ENCODE measurements at regions not wholly inside any gene's neighbourhood (a gene's known extent, or its start where the extent isn't known, plus 50 kb on each side); places are given as distances from the start of the nearest gene placed in this dataset.

DNA sequence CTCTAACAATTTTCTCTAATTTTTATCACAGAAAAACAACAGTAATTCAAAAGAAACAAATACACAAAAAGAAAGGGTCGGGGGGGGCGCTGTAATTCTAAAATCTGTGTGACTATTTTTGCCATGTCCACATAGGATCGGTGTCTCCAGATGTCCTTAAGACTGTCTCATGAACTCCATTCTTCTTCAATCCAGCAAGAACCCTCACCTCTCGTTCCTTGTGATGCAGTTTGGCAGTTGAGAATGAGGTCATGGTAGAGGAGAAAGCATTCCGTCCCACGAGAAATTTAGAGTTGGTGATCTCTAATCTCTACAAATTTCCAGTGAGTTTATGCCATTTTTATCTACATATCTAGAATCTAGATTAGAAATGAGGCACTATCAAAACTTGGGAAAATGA lies 394.7 kb downstream of the TFEC start:
- TF ChIP-seq, protein P1, sequence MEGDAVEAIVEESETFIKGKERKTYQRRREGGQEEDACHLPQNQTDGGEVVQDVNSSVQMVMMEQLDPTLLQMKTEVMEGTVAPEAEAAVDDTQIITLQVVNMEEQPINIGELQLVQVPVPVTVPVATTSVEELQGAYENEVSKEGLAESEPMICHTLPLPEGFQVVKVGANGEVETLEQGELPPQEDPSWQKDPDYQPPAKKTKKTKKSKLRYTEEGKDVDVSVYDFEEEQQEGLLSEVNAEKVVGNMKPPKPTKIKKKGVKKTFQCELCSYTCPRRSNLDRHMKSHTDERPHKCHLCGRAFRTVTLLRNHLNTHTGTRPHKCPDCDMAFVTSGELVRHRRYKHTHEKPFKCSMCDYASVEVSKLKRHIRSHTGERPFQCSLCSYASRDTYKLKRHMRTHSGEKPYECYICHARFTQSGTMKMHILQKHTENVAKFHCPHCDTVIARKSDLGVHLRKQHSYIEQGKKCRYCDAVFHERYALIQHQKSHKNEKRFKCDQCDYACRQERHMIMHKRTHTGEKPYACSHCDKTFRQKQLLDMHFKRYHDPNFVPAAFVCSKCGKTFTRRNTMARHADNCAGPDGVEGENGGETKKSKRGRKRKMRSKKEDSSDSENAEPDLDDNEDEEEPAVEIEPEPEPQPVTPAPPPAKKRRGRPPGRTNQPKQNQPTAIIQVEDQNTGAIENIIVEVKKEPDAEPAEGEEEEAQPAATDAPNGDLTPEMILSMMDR (IDR thresholded peaks at IDR 0.05; ENCODE audit: extremely low read depth in 1 of 2, insufficient read depth in 1 of 2, low read depth in 1 of 2, low read length in 2 of 2), result no peak
- TF ChIP-seq POLR2A (IDR thresholded peaks at IDR 0.05; ENCODE audit: low read depth, low read length), result no peak
- TF ChIP-seq EZH2 (IDR thresholded peaks at IDR 0.05; ENCODE audit: borderline replicate concordance, low read depth, low read length, severe bottlenecking), result no peak
- TF ChIP-seq JUN (IDR thresholded peaks at IDR 0.05; ENCODE audit: borderline replicate concordance, insufficient read depth, insufficient read length, low read depth), result no peak
- TF ChIP-seq MAX (IDR thresholded peaks at IDR 0.05; ENCODE audit: insufficient read depth, insufficient read length), result no peak
- TF ChIP-seq POLR2AphosphoS5 (IDR thresholded peaks at IDR 0.05; ENCODE audit: insufficient read depth, low read depth, low read length), result no peak
- TF ChIP-seq GATA2 (IDR thresholded peaks at IDR 0.05; ENCODE audit: insufficient read depth, insufficient read length, low read depth, low read length), result no peak
- no peak for TF ChIP-seq FOS (IDR thresholded peaks at IDR 0.05; ENCODE audit: borderline replicate concordance, insufficient read depth, low read length)

Measured in endothelial cell of umbilical vein (primary cell).